ENCODE measurements at regions not wholly inside any gene's neighbourhood (a gene's known extent, or its start where the extent isn't known, plus 50 kb on each side); places are given as distances from the start of the nearest gene placed in this dataset.

DNA sequence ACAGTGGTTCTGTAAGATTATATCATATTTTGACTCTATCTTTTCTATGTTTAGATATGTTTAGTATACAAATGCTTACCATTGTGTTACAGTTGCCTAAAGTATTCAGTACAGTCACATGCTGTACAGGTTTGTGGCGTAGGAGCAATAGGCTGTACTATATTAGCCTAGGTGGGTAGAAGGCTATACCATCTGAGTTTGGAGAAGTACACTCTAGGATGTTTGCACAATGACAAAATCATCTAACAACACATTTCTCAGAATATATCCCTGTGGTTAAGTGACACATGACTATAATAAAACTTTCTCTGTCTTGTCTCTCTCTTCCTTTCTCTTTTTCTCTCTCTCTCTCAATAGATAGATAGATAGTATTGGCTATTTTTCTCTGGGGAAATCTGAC, 1053.1 kb downstream of the STIM2 start:
- no peak for DNase-seq (ENCODE audit: low read depth)
- H3K4me3 ChIP-seq (ENCODE audit: low read length), result no peak overlapping the region
- no peak for TF ChIP-seq CTCF (IDR thresholded peaks at IDR 0.05; ENCODE audit: insufficient read depth, low read depth, low read length, missing control alignments)

GRCh38 chr4:27915822-27916221, 1055.2 kb downstream of the STIM2 start:
- no peak for TF ChIP-seq CTCF (IDR thresholded peaks at IDR 0.05; ENCODE audit: insufficient read depth, low read depth, low read length, missing control alignments)
- no peak for DNase-seq (ENCODE audit: low read depth)
- H3K4me3 ChIP-seq (ENCODE audit: low read length), result no peak overlapping the region

- no peak for DNase-seq (ENCODE audit: low read depth)
- TF ChIP-seq CTCF (IDR thresholded peaks at IDR 0.05; ENCODE audit: insufficient read depth, low read depth, low read length, missing control alignments), result no peak
Observed at GRCh38 chr4:27916452-27917184, 1056.0 kb downstream of the STIM2 start.

GRCh38 chr4:27917381-27917780, 1056.7 kb downstream of the STIM2 start:
- TF ChIP-seq CTCF (IDR thresholded peaks at IDR 0.05; ENCODE audit: insufficient read depth, low read depth, low read length, missing control alignments), result no peak
- no peak overlapping the region for H3K4me3 ChIP-seq (ENCODE audit: low read length)
- DNase-seq (ENCODE audit: low read depth), result no peak

More at GRCh38 chr4:27916452-27917184, 1056.0 kb downstream of the STIM2 start:
- no peak overlapping the region for H3K4me3 ChIP-seq (ENCODE audit: low read length)

DNA sequence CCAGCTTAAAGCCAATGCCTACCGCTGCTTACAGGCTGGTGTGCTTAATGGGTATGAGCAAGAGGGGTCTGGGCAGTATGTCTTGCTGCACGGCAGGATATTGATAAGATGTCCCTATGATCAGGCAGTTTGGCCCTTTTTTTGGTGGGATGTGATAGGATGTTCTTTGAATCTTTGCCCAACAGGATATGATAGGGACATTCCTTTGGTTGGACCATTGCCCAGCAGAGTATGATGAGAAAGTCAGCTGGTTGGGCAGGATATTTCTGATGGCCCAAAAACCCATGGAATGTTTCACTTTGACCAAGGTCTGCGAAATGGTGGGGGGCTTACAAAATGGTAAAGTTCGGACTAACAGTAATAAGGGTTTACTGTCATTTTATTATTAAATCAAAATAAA, 1060.6 kb downstream of the STIM2 start:
- H3K4me3 ChIP-seq (ENCODE audit: low read length), result no peak overlapping the region
- no peak for TF ChIP-seq CTCF (IDR thresholded peaks at IDR 0.05; ENCODE audit: insufficient read depth, low read depth, low read length, missing control alignments)
- peak; percentile 3 for DNase-seq (ENCODE audit: low read depth)

DNA sequence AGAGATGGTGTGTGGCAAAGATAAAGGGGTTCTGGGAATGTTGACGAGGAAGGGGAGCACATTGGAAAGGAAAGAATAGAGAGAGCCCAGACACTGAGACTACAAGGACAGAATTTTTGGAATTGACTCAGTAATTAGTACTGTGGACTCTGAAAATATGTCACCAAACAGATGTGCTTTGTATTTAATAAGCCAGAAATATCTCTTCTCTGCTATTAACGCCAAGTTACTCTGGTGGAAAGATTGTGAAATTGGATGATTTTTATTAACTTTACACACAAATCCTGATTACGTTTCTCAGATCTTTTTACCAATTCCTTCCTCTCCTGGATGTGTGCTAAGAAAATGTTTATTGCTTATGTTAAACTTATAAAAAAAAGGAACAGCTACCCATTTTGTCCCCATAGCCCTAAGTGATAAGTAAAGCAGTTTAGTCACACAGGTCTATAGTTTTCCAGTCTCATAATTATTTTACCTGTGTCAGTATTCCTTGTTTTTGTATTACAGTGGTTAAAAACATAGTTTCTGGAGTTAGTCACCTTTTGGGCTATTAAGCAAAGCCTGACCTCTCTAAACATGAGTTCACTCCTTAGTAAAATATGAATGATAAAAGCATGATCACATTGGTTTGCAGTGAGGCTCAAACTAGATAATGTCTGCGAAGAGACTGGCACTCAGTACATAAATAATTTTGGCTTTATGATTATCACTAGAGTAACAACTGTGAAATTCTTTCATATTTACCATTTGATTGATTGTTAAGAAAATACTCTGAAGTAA, 1068.3 kb downstream of the STIM2 start:
- no peak overlapping the region for H3K4me3 ChIP-seq (ENCODE audit: low read length)
- peak; percentile 17 for DNase-seq (ENCODE audit: low read depth)
- TF ChIP-seq CTCF (IDR thresholded peaks at IDR 0.05; ENCODE audit: insufficient read depth, low read depth, low read length, missing control alignments), result no peak
